Progenitor cell of endocrine pancreas (in vitro differentiated cells): ENCODE measurements at regions not wholly inside any gene's neighbourhood (a gene's known extent, or its start where the extent isn't known, plus 50 kb on each side); places are given as distances from the start of the nearest gene placed in this dataset.
"Not testable (repeated sequence)": the region's sequence is repeated elsewhere in the genome, so short reads cannot be mapped to it uniquely, and the experiment has no call there.

Experiments
- DNase-seq: peaks from one replicate; pipeline ENCODE4 v3.0.0; 2021; ENCODE audit warnings: low spot score; ENCODE audit not compliant: unreplicated experiment
- H3K27ac Mint-ChIP-seq: 2 replicates; pipeline ENCODE4 v1.8.0; 2021; ENCODE audit warnings: mild to moderate bottlenecking, moderate library complexity, mixed read lengths
- H3K27me3 Mint-ChIP-seq: 2 replicates; pipeline ENCODE4 v1.8.0; 2021; ENCODE audit warnings: mixed read lengths
- H3K36me3 Mint-ChIP-seq: 2 replicates; pipeline ENCODE4 v1.8.0; 2022; ENCODE audit warnings: mixed read lengths; ENCODE audit not compliant: insufficient read depth
- H3K4me1 Mint-ChIP-seq: 2 replicates; pipeline ENCODE4 v1.8.0; 2021; ENCODE audit warnings: low read depth, mixed read lengths
- H3K4me3 Mint-ChIP-seq: 2 replicates; pipeline ENCODE4 v1.8.0; 2021; ENCODE audit warnings: low read depth, mild to moderate bottlenecking, moderate library complexity, mixed read lengths
- H3K9me3 Mint-ChIP-seq: 2 replicates; pipeline ENCODE4 v1.8.0; 2021; ENCODE audit warnings: low read depth, mixed read lengths
- TF ChIP-seq, protein P1 (sequence below): fragments of 200-600 bp; sonication (generic); IDR thresholded peaks from one replicate; pipeline ENCODE4 v1.5.0; 2021; ENCODE audit warnings: antibody characterized with exemption, mild to moderate bottlenecking; ENCODE audit not compliant: unreplicated experiment

DNA sequence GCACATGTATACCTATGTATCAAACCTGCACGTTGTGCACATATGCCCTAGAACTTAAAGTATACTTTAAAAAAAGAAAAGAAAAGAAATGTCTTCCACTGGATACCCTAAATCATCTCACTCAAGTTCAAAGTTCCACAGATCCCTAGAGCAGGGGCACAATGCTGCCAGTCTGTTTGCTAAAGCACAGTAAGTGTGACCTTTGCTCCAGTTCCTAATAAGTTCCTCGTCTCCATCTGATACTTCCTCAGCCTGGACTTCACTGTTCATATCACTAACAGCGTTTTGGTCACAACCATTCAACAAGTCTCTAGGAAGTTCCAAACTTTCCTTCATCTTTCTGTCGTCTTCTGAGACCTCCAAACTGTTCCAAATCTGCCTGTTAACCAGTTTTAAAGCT lies 118.3 kb downstream of the BMP4 start:
- TF ChIP-seq, protein P1, sequence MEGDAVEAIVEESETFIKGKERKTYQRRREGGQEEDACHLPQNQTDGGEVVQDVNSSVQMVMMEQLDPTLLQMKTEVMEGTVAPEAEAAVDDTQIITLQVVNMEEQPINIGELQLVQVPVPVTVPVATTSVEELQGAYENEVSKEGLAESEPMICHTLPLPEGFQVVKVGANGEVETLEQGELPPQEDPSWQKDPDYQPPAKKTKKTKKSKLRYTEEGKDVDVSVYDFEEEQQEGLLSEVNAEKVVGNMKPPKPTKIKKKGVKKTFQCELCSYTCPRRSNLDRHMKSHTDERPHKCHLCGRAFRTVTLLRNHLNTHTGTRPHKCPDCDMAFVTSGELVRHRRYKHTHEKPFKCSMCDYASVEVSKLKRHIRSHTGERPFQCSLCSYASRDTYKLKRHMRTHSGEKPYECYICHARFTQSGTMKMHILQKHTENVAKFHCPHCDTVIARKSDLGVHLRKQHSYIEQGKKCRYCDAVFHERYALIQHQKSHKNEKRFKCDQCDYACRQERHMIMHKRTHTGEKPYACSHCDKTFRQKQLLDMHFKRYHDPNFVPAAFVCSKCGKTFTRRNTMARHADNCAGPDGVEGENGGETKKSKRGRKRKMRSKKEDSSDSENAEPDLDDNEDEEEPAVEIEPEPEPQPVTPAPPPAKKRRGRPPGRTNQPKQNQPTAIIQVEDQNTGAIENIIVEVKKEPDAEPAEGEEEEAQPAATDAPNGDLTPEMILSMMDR, result no peak
- H3K27ac Mint-ChIP-seq, result no peak overlapping the region
- peaks cover 3% of the 10 kb centered on the region for H3K9me3 Mint-ChIP-seq
- H3K36me3 Mint-ChIP-seq, result peaks cover 3% of the 10 kb centered on the region
- no peak for DNase-seq
- H3K27me3 Mint-ChIP-seq, result no peaks in the 10 kb centered on the region
- H3K4me3 Mint-ChIP-seq, result no peak overlapping the region
- H3K4me1 Mint-ChIP-seq, result peaks cover 3% of the 10 kb centered on the region

DNA sequence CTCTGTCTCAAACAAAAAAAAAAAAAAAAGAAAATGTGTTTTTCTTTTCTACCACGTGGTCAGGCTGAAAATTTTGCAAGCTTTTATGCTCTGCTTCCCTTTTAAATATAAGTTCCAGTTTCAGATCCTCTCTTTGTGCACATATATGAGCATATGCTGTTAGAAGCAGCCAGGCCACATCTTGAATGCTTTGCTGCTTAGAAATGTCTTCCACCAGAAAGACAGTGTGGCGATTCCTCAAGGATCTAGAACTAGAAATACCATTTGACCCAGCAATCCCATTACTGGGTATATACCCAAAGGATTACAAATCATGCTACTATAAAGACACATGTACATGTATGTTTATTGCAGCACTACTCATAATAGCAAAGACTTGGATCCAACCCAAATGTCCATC lies 119.0 kb downstream of the BMP4 start:
- H3K36me3 Mint-ChIP-seq, H3K4me1 Mint-ChIP-seq, H3K9me3 Mint-ChIP-seq, H3K27me3 Mint-ChIP-seq, H3K4me3 Mint-ChIP-seq, DNase-seq, H3K27ac Mint-ChIP-seq: not testable (repeated sequence)

DNA sequence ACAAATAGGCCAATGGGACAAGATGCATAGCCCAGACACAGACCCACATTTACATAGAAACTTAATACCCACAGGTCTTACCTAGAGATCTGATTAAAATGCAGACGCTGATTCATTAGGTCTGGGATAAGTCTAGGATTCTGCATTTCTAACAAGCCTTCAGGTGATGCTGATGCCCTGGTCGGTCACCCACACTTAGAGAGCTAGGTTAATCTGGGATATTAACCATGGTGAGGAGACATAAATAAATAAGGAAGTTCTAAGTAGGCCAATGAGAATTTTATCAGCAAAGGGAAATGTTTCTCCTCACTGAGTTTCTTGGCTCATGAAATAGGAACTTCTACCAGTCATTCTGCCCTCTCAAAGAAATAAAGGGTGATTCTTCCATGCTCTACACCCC lies 120.1 kb downstream of the BMP4 start:
- no peak overlapping the region for H3K27ac Mint-ChIP-seq
- peaks cover 3% of the 10 kb centered on the region for H3K36me3 Mint-ChIP-seq
- peaks cover 7% of the 10 kb centered on the region for H3K9me3 Mint-ChIP-seq
- H3K4me1 Mint-ChIP-seq, result peaks cover 2% of the 10 kb centered on the region
- H3K27me3 Mint-ChIP-seq, result no peaks in the 10 kb centered on the region
- no peak overlapping the region for H3K4me3 Mint-ChIP-seq
- TF ChIP-seq, protein P1, result no peak
- no peak for DNase-seq

DNA sequence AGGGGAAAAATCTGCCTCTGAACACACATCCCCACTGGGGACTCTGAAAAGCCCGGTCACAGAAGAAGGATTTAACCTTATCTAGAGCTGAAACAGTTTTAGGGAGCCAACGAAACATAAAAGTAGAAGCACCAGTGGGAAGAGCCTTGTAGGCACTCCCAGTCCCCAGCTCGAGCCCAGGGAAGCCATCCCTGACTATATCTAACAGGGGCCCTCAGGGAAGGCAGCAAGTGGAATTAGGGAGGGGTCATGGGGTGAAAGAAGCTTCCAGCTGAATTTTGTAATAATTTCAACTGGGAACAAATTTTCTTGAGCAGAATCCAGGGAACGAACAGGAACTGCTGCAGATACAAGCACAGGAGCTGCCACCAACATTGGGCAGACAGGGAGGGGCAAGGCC lies 127.8 kb downstream of the BMP4 start:
- peaks cover 4% of the 10 kb centered on the region for H3K9me3 Mint-ChIP-seq
- no peak for DNase-seq
- no peaks in the 10 kb centered on the region for H3K4me1 Mint-ChIP-seq
- no peak overlapping the region for H3K27ac Mint-ChIP-seq
- H3K36me3 Mint-ChIP-seq, result no peaks in the 10 kb centered on the region
- H3K27me3 Mint-ChIP-seq, result no peaks in the 10 kb centered on the region
- H3K4me3 Mint-ChIP-seq, result no peak overlapping the region
- TF ChIP-seq, protein P1, result no peak

DNA sequence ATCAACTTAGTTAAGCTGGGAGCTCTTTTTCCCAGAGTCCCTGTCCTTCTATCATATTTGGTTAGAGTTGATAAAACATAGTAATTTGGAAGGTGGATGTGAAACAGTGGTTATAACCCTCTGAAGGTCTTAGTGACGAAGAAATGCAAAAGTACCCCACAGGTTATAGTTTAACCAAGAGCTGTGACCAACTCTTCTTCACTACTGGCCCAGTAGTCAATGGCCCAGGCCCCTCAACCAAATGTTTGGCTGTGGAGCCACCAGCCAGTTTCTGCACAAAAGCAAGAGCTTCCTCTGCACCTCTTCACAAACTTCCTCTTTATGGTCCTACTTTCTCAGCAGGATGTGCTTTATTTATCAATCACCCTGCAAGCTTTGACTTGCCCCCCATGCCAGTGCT lies 132.6 kb downstream of the BMP4 start:
- Mint-ChIP-seq H3K27me3 (no peaks in the 10 kb centered on the region), H3K4me1 (no peaks in the 10 kb centered on the region), H3K36me3 (no peaks in the 10 kb centered on the region), H3K4me3 (no peak overlapping the region), H3K27ac (peak overlapping the region; percentile 19), H3K9me3 (no peaks in the 10 kb centered on the region)
- TF ChIP-seq, protein P1, result no peak
- no peak for DNase-seq

DNA sequence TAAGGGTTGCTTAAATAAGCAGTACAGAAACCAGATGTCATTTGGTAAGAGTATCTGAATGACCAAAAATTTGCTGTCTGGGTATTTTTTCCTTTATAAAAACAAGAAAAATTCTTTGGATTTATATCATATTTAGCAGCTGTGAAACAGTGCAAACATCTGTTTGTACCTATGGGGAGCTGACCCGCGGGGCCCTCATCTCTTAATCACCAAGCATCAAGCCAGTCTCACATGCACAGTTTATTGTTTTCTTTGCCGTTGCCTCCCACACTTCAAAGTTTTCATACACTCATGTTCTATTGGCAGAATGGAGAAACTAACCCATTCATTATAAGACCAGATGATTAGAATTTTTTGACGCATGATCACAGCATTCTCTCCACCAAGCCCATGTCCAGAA lies 142.2 kb downstream of the BMP4 start:
- Mint-ChIP-seq H3K4me3 (no peak overlapping the region), H3K27me3 (no peaks in the 10 kb centered on the region), H3K9me3 (peaks cover 10% of the 10 kb centered on the region), H3K27ac (no peak overlapping the region), H3K36me3 (no peaks in the 10 kb centered on the region), H3K4me1 (no peaks in the 10 kb centered on the region)
- TF ChIP-seq, protein P1, result no peak
- no peak for DNase-seq
